ENCODE measurements at regions not wholly inside any gene's neighbourhood (a gene's known extent, or its start where the extent isn't known, plus 50 kb on each side); places are given as distances from the start of the nearest gene placed in this dataset.

GRCh38 chr6:26246058-26246457 lies 118.9 kb upstream of the BTN3A2 start:
- H3K27ac ChIP-seq (ENCODE audit: low read length), result no peak overlapping the region
- no peaks in the 10 kb centered on the region for H3K27me3 ChIP-seq (ENCODE audit: control insufficient read depth, insufficient read depth, low read length)
- no peak overlapping the region for H3K4me3 ChIP-seq (ENCODE audit: low read depth in 2 of 2, low read length in 2 of 2)
- ChIA-PET POLR2A (no interaction called here), CTCF (no interaction called here)
- in situ Hi-C loops (cut with HindIII; ENCODE audit: low pct_unique_long_range_greater_than_20kb, low sequenced_read_pairs), result no loop called here
- intact Hi-C loops (cut with micrococcal nuclease; ENCODE audit: unreplicated experiment), result no loop called here
- TF ChIP-seq REST (IDR thresholded peaks at IDR 0.05; ENCODE audit: insufficient read depth in 1 of 2, low read depth in 2 of 2, low read length in 1 of 2) (no peak), POLR2AphosphoS5 (IDR thresholded peaks at IDR 0.05; ENCODE audit: low read depth, low read length) (no peak), SIN3A (IDR thresholded peaks at IDR 0.05; ENCODE audit: borderline replicate concordance, insufficient read depth, low read depth, low read length) (no peak), CTCF (IDR thresholded peaks at IDR 0.05) (no peak), TCF7L2 (IDR thresholded peaks at IDR 0.05; ENCODE audit: low read depth, low read length) (no peak)
- no peak for DNase-seq (ENCODE audit: low read depth, low spot score)
- no peaks in the 10 kb centered on the region for H3K9me3 ChIP-seq (ENCODE audit: control insufficient read depth, insufficient read depth, low read depth, low read length)
- no peaks in the 10 kb centered on the region for H3K36me3 ChIP-seq (ENCODE audit: control insufficient read depth, insufficient read depth, low read length)
- no peaks in the 10 kb centered on the region for H3K4me1 ChIP-seq (ENCODE audit: control insufficient read depth, insufficient read depth, low read length)
- ATAC-seq, result no peak
- BruUV-seq (replicated peaks), result no TSS peak

GRCh38 chr6:26246553-26246952 lies 118.4 kb upstream of the BTN3A2 start:
- in situ Hi-C loops (cut with HindIII; ENCODE audit: low pct_unique_long_range_greater_than_20kb, low sequenced_read_pairs), result no loop called here
- no peak for DNase-seq (ENCODE audit: low read depth, low spot score)
- Histone ChIP-seq H3K4me3 (ENCODE audit: low read depth in 2 of 2, low read length in 2 of 2) (no peak overlapping the region), H3K4me1 (ENCODE audit: control insufficient read depth, insufficient read depth, low read length) (no peaks in the 10 kb centered on the region), H3K27ac (ENCODE audit: low read length) (no peak overlapping the region), H3K36me3 (ENCODE audit: control insufficient read depth, insufficient read depth, low read length) (no peaks in the 10 kb centered on the region), H3K9me3 (ENCODE audit: control insufficient read depth, insufficient read depth, low read depth, low read length) (no peaks in the 10 kb centered on the region), H3K27me3 (ENCODE audit: control insufficient read depth, insufficient read depth, low read length) (no peaks in the 10 kb centered on the region)
- TF ChIP-seq CTCF (IDR thresholded peaks at IDR 0.05) (no peak), REST (IDR thresholded peaks at IDR 0.05; ENCODE audit: insufficient read depth in 1 of 2, low read depth in 2 of 2, low read length in 1 of 2) (no peak), POLR2AphosphoS5 (IDR thresholded peaks at IDR 0.05; ENCODE audit: low read depth, low read length) (no peak), TCF7L2 (IDR thresholded peaks at IDR 0.05; ENCODE audit: low read depth, low read length) (no peak), SIN3A (IDR thresholded peaks at IDR 0.05; ENCODE audit: borderline replicate concordance, insufficient read depth, low read depth, low read length) (no peak)
- ATAC-seq, result no peak
- ChIA-PET CTCF (no interaction called here), POLR2A (no interaction called here)
- intact Hi-C loops (cut with micrococcal nuclease; ENCODE audit: unreplicated experiment), result no loop called here
- no TSS peak for BruUV-seq (replicated peaks)
